ENCODE measurements at regions not wholly inside any gene's neighbourhood (a gene's known extent, or its start where the extent isn't known, plus 50 kb on each side); places are given as distances from the start of the nearest gene placed in this dataset.

GRCh38 chr2:150232871-150233270, 254.6 kb downstream of the RND3 start:
- DNase-seq (no peak), ATAC-seq (ENCODE audit: low read depth in 2 of 2) (no peak)
- no peak overlapping the region for H3K4me3 Mint-ChIP-seq
- no peaks in the 10 kb centered on the region for H3K27me3 Mint-ChIP-seq
- H3K9me3 ChIP-seq (ENCODE audit: control insufficient read depth in 2 of 2, low read length in 2 of 2): no peaks in the 10 kb centered on the region
- H3K4me1 Mint-ChIP-seq: no peaks in the 10 kb centered on the region
- H3K4me1 ChIP-seq (ENCODE audit: control insufficient read depth, insufficient read depth, low read length, poor library complexity, severe bottlenecking): no peaks in the 10 kb centered on the region
- no peak overlapping the region for H3K27ac Mint-ChIP-seq
- no peak overlapping the region for H3K4me3 ChIP-seq (ENCODE audit: low read depth, low read length)
- H3K27ac ChIP-seq (ENCODE audit: insufficient read depth, low read length, poor library complexity, severe bottlenecking): no peak overlapping the region
- H3K9me3 Mint-ChIP-seq: peaks cover 0 to 5% (median 0%) of the 10 kb centered on the region in 7 donors
- no peaks in the 10 kb centered on the region for H3K36me3 Mint-ChIP-seq
- no peaks in the 10 kb centered on the region for H3K27me3 ChIP-seq (ENCODE audit: control insufficient read depth, insufficient read depth, low read length)
- H3K36me3 ChIP-seq (ENCODE audit: control insufficient read depth, insufficient read depth, low read length): no peaks in the 10 kb centered on the region

DNA sequence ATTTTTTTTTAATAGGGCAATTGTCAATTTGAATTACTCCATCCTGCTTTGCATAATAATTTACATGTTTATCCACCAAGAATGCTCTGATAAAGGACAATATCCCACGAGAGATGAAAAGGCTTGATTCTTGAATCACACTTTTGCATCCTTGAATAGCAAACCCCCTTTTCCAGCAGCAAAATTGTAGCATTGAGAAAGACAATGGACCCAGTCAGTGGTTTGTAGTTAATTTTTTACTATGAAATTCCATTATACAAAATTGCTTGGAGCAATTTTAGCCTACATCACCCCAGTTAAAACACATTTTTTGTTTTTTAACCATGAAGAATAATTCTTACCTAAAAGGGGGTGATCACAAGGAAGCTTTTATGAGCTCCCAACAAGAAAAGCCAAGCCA, 255.1 kb downstream of the RND3 start:
- Histone ChIP-seq H3K4me3 (ENCODE audit: low read depth, low read length) (no peak overlapping the region), H3K36me3 (ENCODE audit: control insufficient read depth, insufficient read depth, low read length) (no peaks in the 10 kb centered on the region), H3K9me3 (ENCODE audit: control insufficient read depth in 2 of 2, low read length in 2 of 2) (no peaks in the 10 kb centered on the region), H3K4me1 (ENCODE audit: control insufficient read depth, insufficient read depth, low read length, poor library complexity, severe bottlenecking) (no peaks in the 10 kb centered on the region), H3K27me3 (ENCODE audit: control insufficient read depth, insufficient read depth, low read length) (no peaks in the 10 kb centered on the region), H3K27ac (ENCODE audit: insufficient read depth, low read length, poor library complexity, severe bottlenecking) (no peak overlapping the region)
- ATAC-seq (ENCODE audit: low read depth in 2 of 2): no peak
- Mint-ChIP-seq H3K4me1 (no peaks in the 10 kb centered on the region), H3K27ac (no peak overlapping the region), H3K36me3 (no peaks in the 10 kb centered on the region), H3K9me3 (peaks cover 0 to 5% (median 0%) of the 10 kb centered on the region in 7 donors), H3K27me3 (no peaks in the 10 kb centered on the region), H3K4me3 (no peak overlapping the region)
- DNase-seq: no peak

DNA sequence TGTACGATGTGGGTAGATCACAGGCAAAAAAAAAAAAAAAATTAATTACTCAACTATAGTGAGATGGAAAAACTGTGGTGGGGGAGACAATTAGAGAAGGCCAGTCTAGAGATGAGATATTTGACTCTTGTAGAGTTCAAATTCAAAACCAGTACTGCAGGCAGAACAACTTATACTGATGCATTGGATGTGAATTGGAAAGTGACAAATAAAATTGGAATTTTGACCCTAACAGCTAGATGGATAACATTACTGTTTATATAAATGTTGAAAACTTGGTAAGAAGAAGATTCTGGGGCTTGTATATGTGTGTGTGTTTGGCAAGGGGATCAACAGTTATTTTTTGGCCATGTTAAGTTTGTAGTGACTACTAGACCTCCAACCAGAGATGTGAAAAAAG, 256.9 kb downstream of the RND3 start:
- H3K4me1 Mint-ChIP-seq: no peaks in the 10 kb centered on the region
- no peaks in the 10 kb centered on the region for H3K27me3 Mint-ChIP-seq
- Histone ChIP-seq H3K27ac (ENCODE audit: insufficient read depth, low read length, poor library complexity, severe bottlenecking) (no peak overlapping the region), H3K4me3 (ENCODE audit: low read depth, low read length) (no peak overlapping the region), H3K27me3 (ENCODE audit: control insufficient read depth, insufficient read depth, low read length) (no peaks in the 10 kb centered on the region), H3K4me1 (ENCODE audit: control insufficient read depth, insufficient read depth, low read length, poor library complexity, severe bottlenecking) (no peaks in the 10 kb centered on the region), H3K9me3 (ENCODE audit: control insufficient read depth in 2 of 2, low read length in 2 of 2) (no peaks in the 10 kb centered on the region), H3K36me3 (ENCODE audit: control insufficient read depth, insufficient read depth, low read length) (no peaks in the 10 kb centered on the region)
- no peaks in the 10 kb centered on the region for H3K36me3 Mint-ChIP-seq
- H3K9me3 Mint-ChIP-seq: peaks cover 0 to 6% (median 2%) of the 10 kb centered on the region in 7 donors
- no peak overlapping the region for H3K27ac Mint-ChIP-seq
- DNase-seq: no peak
- ATAC-seq (ENCODE audit: low read depth in 2 of 2): no peak
- no peak overlapping the region for H3K4me3 Mint-ChIP-seq

- Histone ChIP-seq H3K4me1 (ENCODE audit: control insufficient read depth, insufficient read depth, low read length, poor library complexity, severe bottlenecking) (no peaks in the 10 kb centered on the region), H3K9me3 (ENCODE audit: control insufficient read depth in 2 of 2, low read length in 2 of 2) (no peaks in the 10 kb centered on the region), H3K27ac (ENCODE audit: insufficient read depth, low read length, poor library complexity, severe bottlenecking) (no peak overlapping the region), H3K4me3 (ENCODE audit: low read depth, low read length) (no peak overlapping the region), H3K36me3 (ENCODE audit: control insufficient read depth, insufficient read depth, low read length) (no peaks in the 10 kb centered on the region), H3K27me3 (ENCODE audit: control insufficient read depth, insufficient read depth, low read length) (no peaks in the 10 kb centered on the region)
- no peaks in the 10 kb centered on the region for H3K27me3 Mint-ChIP-seq
- H3K4me1 Mint-ChIP-seq: no peaks in the 10 kb centered on the region
- no peak overlapping the region for H3K4me3 Mint-ChIP-seq
- peaks cover 0 to 6% (median 1%) of the 10 kb centered on the region in 7 donors for H3K9me3 Mint-ChIP-seq
- H3K27ac Mint-ChIP-seq: no peak overlapping the region
- no peaks in the 10 kb centered on the region for H3K36me3 Mint-ChIP-seq
- no peak for ATAC-seq (ENCODE audit: low read depth in 2 of 2)
- DNase-seq: no peak
These were observed 257.5 kb downstream of the RND3 start for GRCh38 chr2:150230004-150230403.

- Mint-ChIP-seq H3K9me3 (peaks cover 0 to 6% (median 0%) of the 10 kb centered on the region in 7 donors), H3K36me3 (no peaks in the 10 kb centered on the region), H3K27me3 (no peaks in the 10 kb centered on the region), H3K4me1 (no peaks in the 10 kb centered on the region), H3K27ac (no peak overlapping the region), H3K4me3 (no peak overlapping the region)
- Histone ChIP-seq H3K4me3 (ENCODE audit: low read depth, low read length) (no peak overlapping the region), H3K27me3 (ENCODE audit: control insufficient read depth, insufficient read depth, low read length) (no peaks in the 10 kb centered on the region), H3K9me3 (ENCODE audit: control insufficient read depth in 2 of 2, low read length in 2 of 2) (no peaks in the 10 kb centered on the region), H3K4me1 (ENCODE audit: control insufficient read depth, insufficient read depth, low read length, poor library complexity, severe bottlenecking) (no peaks in the 10 kb centered on the region), H3K36me3 (ENCODE audit: control insufficient read depth, insufficient read depth, low read length) (no peaks in the 10 kb centered on the region), H3K27ac (ENCODE audit: insufficient read depth, low read length, poor library complexity, severe bottlenecking) (no peak overlapping the region)
- no peak for DNase-seq
- ATAC-seq (ENCODE audit: low read depth in 2 of 2): no peak
These were observed 258.5 kb downstream of the RND3 start for GRCh38 chr2:150228936-150229335.

DNA sequence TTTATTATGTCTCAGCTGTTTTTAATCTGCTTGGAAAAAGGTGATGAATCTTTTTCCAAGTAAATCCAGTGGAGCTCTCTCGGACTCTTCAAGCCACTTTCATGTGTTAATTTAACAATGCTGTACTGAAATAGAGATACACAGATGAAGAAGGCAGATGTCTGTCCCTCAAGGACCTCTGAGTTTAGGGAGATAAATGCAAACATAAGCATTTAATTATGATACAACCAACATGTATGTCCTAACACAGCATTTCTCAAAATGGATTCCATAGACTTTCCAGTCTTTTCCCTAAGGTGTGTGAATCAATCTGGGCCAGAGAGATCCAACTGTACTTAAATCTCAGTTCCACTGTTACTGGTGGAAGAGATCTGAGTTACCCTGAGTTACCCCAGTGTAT, 262.4 kb downstream of the RND3 start:
- Histone ChIP-seq H3K27ac (ENCODE audit: insufficient read depth, low read length, poor library complexity, severe bottlenecking) (no peak overlapping the region), H3K4me1 (ENCODE audit: control insufficient read depth, insufficient read depth, low read length, poor library complexity, severe bottlenecking) (no peaks in the 10 kb centered on the region), H3K27me3 (ENCODE audit: control insufficient read depth, insufficient read depth, low read length) (no peaks in the 10 kb centered on the region), H3K36me3 (ENCODE audit: control insufficient read depth, insufficient read depth, low read length) (no peaks in the 10 kb centered on the region), H3K4me3 (ENCODE audit: low read depth, low read length) (no peak overlapping the region), H3K9me3 (ENCODE audit: control insufficient read depth in 2 of 2, low read length in 2 of 2) (no peaks in the 10 kb centered on the region)
- H3K27ac Mint-ChIP-seq: no peak overlapping the region
- H3K36me3 Mint-ChIP-seq: no peaks in the 10 kb centered on the region
- no peak overlapping the region for H3K4me3 Mint-ChIP-seq
- no peaks in the 10 kb centered on the region for H3K27me3 Mint-ChIP-seq
- H3K4me1 Mint-ChIP-seq: no peaks in the 10 kb centered on the region
- DNase-seq: no peak
- no peak for ATAC-seq (ENCODE audit: low read depth in 2 of 2)
- H3K9me3 Mint-ChIP-seq: peaks cover 0 to 4% (median 0%) of the 10 kb centered on the region in 7 donors

DNA sequence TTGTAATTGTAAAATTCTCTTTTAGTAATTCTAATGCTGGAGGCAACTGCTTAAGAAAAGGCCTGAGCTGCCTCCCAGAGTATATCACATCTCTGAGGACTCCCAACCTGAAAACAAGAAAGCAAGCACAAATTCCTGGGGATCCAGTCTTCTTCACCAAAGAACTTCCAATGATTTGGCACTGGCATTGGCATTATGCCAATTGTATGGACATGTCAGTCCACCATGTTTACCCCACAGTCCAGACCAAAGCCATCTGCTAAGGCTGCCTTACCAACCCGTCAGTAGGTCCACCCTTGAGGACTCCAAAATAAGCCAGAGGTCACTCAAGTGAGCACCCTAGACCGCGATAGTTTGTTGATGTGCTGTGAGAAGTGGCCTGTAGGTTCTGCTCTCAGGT, 263.1 kb downstream of the RND3 start:
- Histone ChIP-seq H3K27me3 (ENCODE audit: control insufficient read depth, insufficient read depth, low read length) (no peaks in the 10 kb centered on the region), H3K4me1 (ENCODE audit: control insufficient read depth, insufficient read depth, low read length, poor library complexity, severe bottlenecking) (no peaks in the 10 kb centered on the region), H3K4me3 (ENCODE audit: low read depth, low read length) (no peak overlapping the region), H3K9me3 (ENCODE audit: control insufficient read depth in 2 of 2, low read length in 2 of 2) (no peaks in the 10 kb centered on the region), H3K36me3 (ENCODE audit: control insufficient read depth, insufficient read depth, low read length) (no peaks in the 10 kb centered on the region), H3K27ac (ENCODE audit: insufficient read depth, low read length, poor library complexity, severe bottlenecking) (no peak overlapping the region)
- no peaks in the 10 kb centered on the region for H3K36me3 Mint-ChIP-seq
- H3K4me1 Mint-ChIP-seq: no peaks in the 10 kb centered on the region
- DNase-seq (no peak), ATAC-seq (ENCODE audit: low read depth in 2 of 2) (no peak)
- H3K27ac Mint-ChIP-seq: no peak overlapping the region
- peaks cover 0 to 4% (median 0%) of the 10 kb centered on the region in 7 donors for H3K9me3 Mint-ChIP-seq
- H3K27me3 Mint-ChIP-seq: no peaks in the 10 kb centered on the region
- H3K4me3 Mint-ChIP-seq: no peak overlapping the region

GRCh38 chr2:150222942-150223341, 264.5 kb downstream of the RND3 start:
- no peaks in the 10 kb centered on the region for H3K4me1 ChIP-seq (ENCODE audit: control insufficient read depth, insufficient read depth, low read length, poor library complexity, severe bottlenecking)
- Mint-ChIP-seq H3K27me3 (no peaks in the 10 kb centered on the region), H3K9me3 (peaks cover 0 to 4% (median 0%) of the 10 kb centered on the region in 7 donors), H3K27ac (no peak overlapping the region), H3K36me3 (no peaks in the 10 kb centered on the region), H3K4me3 (no peak overlapping the region), H3K4me1 (no peaks in the 10 kb centered on the region)
- no peaks in the 10 kb centered on the region for H3K9me3 ChIP-seq (ENCODE audit: control insufficient read depth in 2 of 2, low read length in 2 of 2)
- H3K4me3 ChIP-seq (ENCODE audit: low read depth, low read length): no peak overlapping the region
- DNase-seq: no peak
- no peak overlapping the region for H3K27ac ChIP-seq (ENCODE audit: insufficient read depth, low read length, poor library complexity, severe bottlenecking)
- ATAC-seq (ENCODE audit: low read depth in 2 of 2): no peak
- no peaks in the 10 kb centered on the region for H3K36me3 ChIP-seq (ENCODE audit: control insufficient read depth, insufficient read depth, low read length)
- H3K27me3 ChIP-seq (ENCODE audit: control insufficient read depth, insufficient read depth, low read length): no peaks in the 10 kb centered on the region
